C4-2B (cell line): ENCODE measurements at regions not wholly inside any gene's neighbourhood (a gene's known extent, or its start where the extent isn't known, plus 50 kb on each side); places are given as distances from the start of the nearest gene placed in this dataset.

Source experiments
- ZFX ChIP-seq: fragments of 450-650 bp; IDR thresholded peaks from 2 replicates; pipeline ENCODE4 v1.6.1; 2017
- TF ChIP-seq, protein P1 (sequence below): fragments of 450-650 bp; conservative IDR thresholded peaks from 2 replicates; pipeline ENCODE4 v1.5.1; 2017; ENCODE audit warnings: mild to moderate bottlenecking

DNA sequence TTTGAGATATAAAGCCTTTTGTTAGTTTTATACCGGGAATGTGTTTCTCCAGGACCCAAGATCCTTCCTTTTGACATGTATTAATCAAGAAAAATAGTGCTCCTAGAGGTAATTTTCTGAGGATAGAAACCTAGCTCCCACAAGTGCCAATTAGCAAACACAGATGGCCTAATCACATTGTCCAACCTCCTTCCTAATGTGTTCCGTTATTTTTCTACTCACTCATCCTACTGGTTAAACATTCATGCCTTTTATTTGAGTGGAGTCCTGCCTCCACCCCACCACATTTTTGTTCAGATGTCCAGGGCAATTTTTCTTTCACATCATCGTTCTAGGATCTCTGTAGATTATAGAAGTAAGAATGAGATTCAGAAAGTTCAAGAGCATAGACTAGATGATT, 610.0 kb upstream of the MBL2 start:
- TF ChIP-seq, protein P1, sequence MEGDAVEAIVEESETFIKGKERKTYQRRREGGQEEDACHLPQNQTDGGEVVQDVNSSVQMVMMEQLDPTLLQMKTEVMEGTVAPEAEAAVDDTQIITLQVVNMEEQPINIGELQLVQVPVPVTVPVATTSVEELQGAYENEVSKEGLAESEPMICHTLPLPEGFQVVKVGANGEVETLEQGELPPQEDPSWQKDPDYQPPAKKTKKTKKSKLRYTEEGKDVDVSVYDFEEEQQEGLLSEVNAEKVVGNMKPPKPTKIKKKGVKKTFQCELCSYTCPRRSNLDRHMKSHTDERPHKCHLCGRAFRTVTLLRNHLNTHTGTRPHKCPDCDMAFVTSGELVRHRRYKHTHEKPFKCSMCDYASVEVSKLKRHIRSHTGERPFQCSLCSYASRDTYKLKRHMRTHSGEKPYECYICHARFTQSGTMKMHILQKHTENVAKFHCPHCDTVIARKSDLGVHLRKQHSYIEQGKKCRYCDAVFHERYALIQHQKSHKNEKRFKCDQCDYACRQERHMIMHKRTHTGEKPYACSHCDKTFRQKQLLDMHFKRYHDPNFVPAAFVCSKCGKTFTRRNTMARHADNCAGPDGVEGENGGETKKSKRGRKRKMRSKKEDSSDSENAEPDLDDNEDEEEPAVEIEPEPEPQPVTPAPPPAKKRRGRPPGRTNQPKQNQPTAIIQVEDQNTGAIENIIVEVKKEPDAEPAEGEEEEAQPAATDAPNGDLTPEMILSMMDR, result no peak
- TF ChIP-seq ZFX, result no peak
